Esophagus squamous epithelium (tissue), 4 donors: ENCODE measurements at regions not wholly inside any gene's neighbourhood (a gene's known extent, or its start where the extent isn't known, plus 50 kb on each side); places are given as distances from the start of the nearest gene placed in this dataset.

Experiments
- POLR2A ChIP-seq, 4 donors: fragments of 450-650 bp; IDR thresholded peaks; one replicate each; pipeline ENCODE4 v1.6.1; 2017; ENCODE audit warnings: antibody characterized with exemption in 4 of 4, mild to moderate bottlenecking in 4 of 4, moderate library complexity in 3 of 4
- TF ChIP-seq, protein P1 (sequence below), 6 experiments: fragments of 450-650 bp in 4 of 6; fragments of 200-600 bp in 2 of 6; sonication (generic) in 2 of 6; IDR thresholded peaks; one replicate each; pipeline ENCODE4 v1.5.1; 2016 to 2019; ENCODE audit warnings: antibody characterized with exemption in 6 of 6, mild to moderate bottlenecking in 4 of 6, moderate library complexity in 4 of 6

GRCh38 chr3:59163953-59164352, 114.1 kb upstream of the CFAP20DC start:
- TF ChIP-seq, protein P1, sequence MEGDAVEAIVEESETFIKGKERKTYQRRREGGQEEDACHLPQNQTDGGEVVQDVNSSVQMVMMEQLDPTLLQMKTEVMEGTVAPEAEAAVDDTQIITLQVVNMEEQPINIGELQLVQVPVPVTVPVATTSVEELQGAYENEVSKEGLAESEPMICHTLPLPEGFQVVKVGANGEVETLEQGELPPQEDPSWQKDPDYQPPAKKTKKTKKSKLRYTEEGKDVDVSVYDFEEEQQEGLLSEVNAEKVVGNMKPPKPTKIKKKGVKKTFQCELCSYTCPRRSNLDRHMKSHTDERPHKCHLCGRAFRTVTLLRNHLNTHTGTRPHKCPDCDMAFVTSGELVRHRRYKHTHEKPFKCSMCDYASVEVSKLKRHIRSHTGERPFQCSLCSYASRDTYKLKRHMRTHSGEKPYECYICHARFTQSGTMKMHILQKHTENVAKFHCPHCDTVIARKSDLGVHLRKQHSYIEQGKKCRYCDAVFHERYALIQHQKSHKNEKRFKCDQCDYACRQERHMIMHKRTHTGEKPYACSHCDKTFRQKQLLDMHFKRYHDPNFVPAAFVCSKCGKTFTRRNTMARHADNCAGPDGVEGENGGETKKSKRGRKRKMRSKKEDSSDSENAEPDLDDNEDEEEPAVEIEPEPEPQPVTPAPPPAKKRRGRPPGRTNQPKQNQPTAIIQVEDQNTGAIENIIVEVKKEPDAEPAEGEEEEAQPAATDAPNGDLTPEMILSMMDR (IDR thresholded peaks at IDR 0.05) = no peak
- no peak for TF ChIP-seq POLR2A (IDR thresholded peaks at IDR 0.05)
